PC-9 (cell line): ENCODE measurements at regions not wholly inside any gene's neighbourhood (a gene's known extent, or its start where the extent isn't known, plus 50 kb on each side); places are given as distances from the start of the nearest gene placed in this dataset.

Experiments used
- CTCF ChIP-seq: fragments of 200-600 bp; sonication (generic); conservative IDR thresholded peaks from 2 replicates; pipeline ENCODE4 v1.6.1; 2017; ENCODE audit warnings: mixed run types, antibody characterized with exemption, mild to moderate bottlenecking, moderate library complexity
- EZH2 ChIP-seq: fragments of 200-600 bp; sonication (generic); IDR thresholded peaks from 2 replicates; pipeline ENCODE4 v1.8.0; 2017; ENCODE audit warnings: antibody characterized with exemption, low read depth

- no peak for TF ChIP-seq CTCF
- TF ChIP-seq EZH2: no peak
Measured at GRCh38 chr5:126096442-126097006, 326.7 kb upstream of the GRAMD2B start.
